SU-DHL-6 (cell line): ENCODE measurements at regions not wholly inside any gene's neighbourhood (a gene's known extent, or its start where the extent isn't known, plus 50 kb on each side); places are given as distances from the start of the nearest gene placed in this dataset.

ENCODE experiments used
- CTCF ChIP-seq: fragments of 200-600 bp; sonication (generic); IDR thresholded peaks from one replicate; pipeline ENCODE4 v1.5.1; 2017; ENCODE audit warnings: antibody characterized with exemption, mild to moderate bottlenecking, low read length, moderate library complexity; ENCODE audit not compliant: insufficient read depth, poor library complexity, severe bottlenecking
- EZH2phosphoT487 ChIP-seq: fragments of 200-600 bp; sonication (generic), shearing (Covaris generic); conservative IDR thresholded peaks from 2 replicates; pipeline ENCODE4 v1.6.1; 2018; ENCODE audit warnings: mild to moderate bottlenecking, antibody characterized with exemption, low read length, moderate library complexity, mixed read lengths

- TF ChIP-seq CTCF, result no peak
- no peak for TF ChIP-seq EZH2phosphoT487
These were observed 910.4 kb downstream of the DNAH5 start for GRCh38 chr5:13034061-13034460.
